ENCODE measurements at regions not wholly inside any gene's neighbourhood (a gene's known extent, or its start where the extent isn't known, plus 50 kb on each side); places are given as distances from the start of the nearest gene placed in this dataset.

DNA sequence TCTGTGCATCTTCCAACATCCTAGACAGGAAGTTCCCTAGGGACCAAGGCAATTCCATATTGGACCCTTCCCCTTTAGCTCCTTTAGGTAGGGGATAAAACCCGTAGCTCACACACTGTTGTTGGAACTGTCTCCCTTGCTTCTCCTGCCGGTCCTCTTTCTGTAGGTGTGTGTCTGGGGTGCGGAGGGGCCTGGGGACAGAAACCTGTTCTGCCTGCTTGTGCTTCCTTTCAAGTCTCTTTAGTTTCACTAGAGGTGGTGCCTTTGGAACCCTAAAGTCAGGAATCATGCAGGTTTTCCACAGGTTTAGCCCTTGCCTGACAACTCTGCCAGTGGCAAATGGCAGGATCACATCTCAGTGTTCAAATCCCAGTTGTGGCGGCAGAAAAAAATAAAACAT, 74.6 kb upstream of the PTGFRN start:
- no TSS peak for BruUV-seq (replicated peaks)
- TF ChIP-seq POLR2AphosphoS5 (IDR thresholded peaks at IDR 0.05; ENCODE audit: low read depth, low read length): no peak
- no peak for TF ChIP-seq SIN3A (IDR thresholded peaks at IDR 0.05; ENCODE audit: borderline replicate concordance, insufficient read depth, low read depth, low read length)
- TF ChIP-seq, protein P1, sequence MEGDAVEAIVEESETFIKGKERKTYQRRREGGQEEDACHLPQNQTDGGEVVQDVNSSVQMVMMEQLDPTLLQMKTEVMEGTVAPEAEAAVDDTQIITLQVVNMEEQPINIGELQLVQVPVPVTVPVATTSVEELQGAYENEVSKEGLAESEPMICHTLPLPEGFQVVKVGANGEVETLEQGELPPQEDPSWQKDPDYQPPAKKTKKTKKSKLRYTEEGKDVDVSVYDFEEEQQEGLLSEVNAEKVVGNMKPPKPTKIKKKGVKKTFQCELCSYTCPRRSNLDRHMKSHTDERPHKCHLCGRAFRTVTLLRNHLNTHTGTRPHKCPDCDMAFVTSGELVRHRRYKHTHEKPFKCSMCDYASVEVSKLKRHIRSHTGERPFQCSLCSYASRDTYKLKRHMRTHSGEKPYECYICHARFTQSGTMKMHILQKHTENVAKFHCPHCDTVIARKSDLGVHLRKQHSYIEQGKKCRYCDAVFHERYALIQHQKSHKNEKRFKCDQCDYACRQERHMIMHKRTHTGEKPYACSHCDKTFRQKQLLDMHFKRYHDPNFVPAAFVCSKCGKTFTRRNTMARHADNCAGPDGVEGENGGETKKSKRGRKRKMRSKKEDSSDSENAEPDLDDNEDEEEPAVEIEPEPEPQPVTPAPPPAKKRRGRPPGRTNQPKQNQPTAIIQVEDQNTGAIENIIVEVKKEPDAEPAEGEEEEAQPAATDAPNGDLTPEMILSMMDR (IDR thresholded peaks at IDR 0.05): no peak
- TF ChIP-seq TCF7L2 (IDR thresholded peaks at IDR 0.05; ENCODE audit: low read depth, low read length): no peak
- TF ChIP-seq, protein P2, sequence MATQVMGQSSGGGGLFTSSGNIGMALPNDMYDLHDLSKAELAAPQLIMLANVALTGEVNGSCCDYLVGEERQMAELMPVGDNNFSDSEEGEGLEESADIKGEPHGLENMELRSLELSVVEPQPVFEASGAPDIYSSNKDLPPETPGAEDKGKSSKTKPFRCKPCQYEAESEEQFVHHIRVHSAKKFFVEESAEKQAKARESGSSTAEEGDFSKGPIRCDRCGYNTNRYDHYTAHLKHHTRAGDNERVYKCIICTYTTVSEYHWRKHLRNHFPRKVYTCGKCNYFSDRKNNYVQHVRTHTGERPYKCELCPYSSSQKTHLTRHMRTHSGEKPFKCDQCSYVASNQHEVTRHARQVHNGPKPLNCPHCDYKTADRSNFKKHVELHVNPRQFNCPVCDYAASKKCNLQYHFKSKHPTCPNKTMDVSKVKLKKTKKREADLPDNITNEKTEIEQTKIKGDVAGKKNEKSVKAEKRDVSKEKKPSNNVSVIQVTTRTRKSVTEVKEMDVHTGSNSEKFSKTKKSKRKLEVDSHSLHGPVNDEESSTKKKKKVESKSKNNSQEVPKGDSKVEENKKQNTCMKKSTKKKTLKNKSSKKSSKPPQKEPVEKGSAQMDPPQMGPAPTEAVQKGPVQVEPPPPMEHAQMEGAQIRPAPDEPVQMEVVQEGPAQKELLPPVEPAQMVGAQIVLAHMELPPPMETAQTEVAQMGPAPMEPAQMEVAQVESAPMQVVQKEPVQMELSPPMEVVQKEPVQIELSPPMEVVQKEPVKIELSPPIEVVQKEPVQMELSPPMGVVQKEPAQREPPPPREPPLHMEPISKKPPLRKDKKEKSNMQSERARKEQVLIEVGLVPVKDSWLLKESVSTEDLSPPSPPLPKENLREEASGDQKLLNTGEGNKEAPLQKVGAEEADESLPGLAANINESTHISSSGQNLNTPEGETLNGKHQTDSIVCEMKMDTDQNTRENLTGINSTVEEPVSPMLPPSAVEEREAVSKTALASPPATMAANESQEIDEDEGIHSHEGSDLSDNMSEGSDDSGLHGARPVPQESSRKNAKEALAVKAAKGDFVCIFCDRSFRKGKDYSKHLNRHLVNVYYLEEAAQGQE (IDR thresholded peaks at IDR 0.05; ENCODE audit: insufficient read depth in 1 of 2, low read depth in 2 of 2, low read length in 1 of 2): no peak
- in situ Hi-C loops (cut with HindIII; ENCODE audit: low pct_unique_long_range_greater_than_20kb, low sequenced_read_pairs) (no loop called here), intact Hi-C loops (cut with micrococcal nuclease; ENCODE audit: unreplicated experiment) (no loop called here)
- Histone ChIP-seq H3K4me1 (ENCODE audit: control insufficient read depth, insufficient read depth, low read length) (no peaks in the 10 kb centered on the region), H3K36me3 (ENCODE audit: control insufficient read depth, insufficient read depth, low read length) (no peaks in the 10 kb centered on the region), H3K4me3 (ENCODE audit: low read depth in 2 of 2, low read length in 2 of 2) (no peak overlapping the region), H3K27ac (ENCODE audit: low read length) (no peak overlapping the region), H3K9me3 (ENCODE audit: control insufficient read depth, insufficient read depth, low read depth, low read length) (no peaks in the 10 kb centered on the region), H3K27me3 (ENCODE audit: control insufficient read depth, insufficient read depth, low read length) (no peaks in the 10 kb centered on the region)
- DNase-seq (ENCODE audit: low read depth, low spot score) (no peak), ATAC-seq (no peak)
- ChIA-PET POLR2A (no interaction called here), CTCF (no interaction called here)

DNA sequence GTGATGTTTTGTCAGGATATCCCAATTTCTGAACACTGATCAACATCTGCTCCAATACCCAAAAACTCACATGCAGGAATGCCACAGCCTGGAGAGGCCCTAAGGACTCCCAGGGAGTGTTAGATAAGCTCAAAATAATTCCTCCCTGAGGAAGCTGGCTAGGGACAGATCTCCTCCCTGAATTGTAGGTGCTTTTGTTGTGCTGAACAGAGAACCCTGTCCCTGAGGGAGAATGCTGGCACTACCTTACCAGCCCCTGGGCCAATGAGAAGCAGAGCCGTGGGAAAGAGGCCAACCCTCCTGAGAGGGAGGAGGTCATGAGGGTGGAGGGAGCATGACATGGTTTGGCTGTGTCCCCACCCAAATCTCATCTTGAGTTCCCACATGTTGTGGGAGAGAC, 73.6 kb upstream of the PTGFRN start:
- intact Hi-C loops (cut with micrococcal nuclease; ENCODE audit: unreplicated experiment) (no loop called here), in situ Hi-C loops (cut with HindIII; ENCODE audit: low pct_unique_long_range_greater_than_20kb, low sequenced_read_pairs) (no loop called here)
- H3K4me3 ChIP-seq (ENCODE audit: low read depth in 2 of 2, low read length in 2 of 2): no peak overlapping the region
- TF ChIP-seq POLR2AphosphoS5 (IDR thresholded peaks at IDR 0.05; ENCODE audit: low read depth, low read length) (no peak), SIN3A (IDR thresholded peaks at IDR 0.05; ENCODE audit: borderline replicate concordance, insufficient read depth, low read depth, low read length) (no peak), TCF7L2 (IDR thresholded peaks at IDR 0.05; ENCODE audit: low read depth, low read length) (no peak)
- TF ChIP-seq, protein P2 (IDR thresholded peaks at IDR 0.05; ENCODE audit: insufficient read depth in 1 of 2, low read depth in 2 of 2, low read length in 1 of 2): no peak
- TF ChIP-seq, protein P1 (IDR thresholded peaks at IDR 0.05): no peak
- DNase-seq (ENCODE audit: low read depth, low spot score): no peak
- no peak for ATAC-seq
- no peaks in the 10 kb centered on the region for H3K36me3 ChIP-seq (ENCODE audit: control insufficient read depth, insufficient read depth, low read length)
- no peak overlapping the region for H3K27ac ChIP-seq (ENCODE audit: low read length)
- BruUV-seq (replicated peaks): no TSS peak
- H3K4me1 ChIP-seq (ENCODE audit: control insufficient read depth, insufficient read depth, low read length): no peaks in the 10 kb centered on the region
- CTCF ChIA-PET: no interaction called here
- POLR2A ChIA-PET: no interaction called here
- H3K27me3 ChIP-seq (ENCODE audit: control insufficient read depth, insufficient read depth, low read length): no peaks in the 10 kb centered on the region
- no peaks in the 10 kb centered on the region for H3K9me3 ChIP-seq (ENCODE audit: control insufficient read depth, insufficient read depth, low read depth, low read length)

All from Panc1 (cell line).